ENCODE measurements at regions not wholly inside any gene's neighbourhood (a gene's known extent, or its start where the extent isn't known, plus 50 kb on each side); places are given as distances from the start of the nearest gene placed in this dataset.
"Not testable (repeated sequence)": the region's sequence is repeated elsewhere in the genome, so short reads cannot be mapped to it uniquely, and the experiment has no call there.

- no peak for DNase-seq
Observed at GRCh38 chr22:48489551-48490499, 1337.8 kb downstream of the BRD1 start.

- no peak for DNase-seq
Observed at GRCh38 chr22:48488611-48489511, 1338.8 kb downstream of the BRD1 start.

- DNase-seq = no peak
Observed at GRCh38 chr22:48488149-48488551, 1339.5 kb downstream of the BRD1 start.

GRCh38 chr22:48486558-48486957, 1341.1 kb downstream of the BRD1 start:
- DNase-seq = no peak

GRCh38 chr22:48486134-48486532, 1341.5 kb downstream of the BRD1 start:
- no peak for DNase-seq

GRCh38 chr22:48485149-48486133, 1342.2 kb downstream of the BRD1 start:
- DNase-seq = no peak

GRCh38 chr22:48483764-48484528, 1343.7 kb downstream of the BRD1 start:
- no peak for DNase-seq

GRCh38 chr22:48482771-48483170, 1344.9 kb downstream of the BRD1 start:
- no peak for DNase-seq

- not testable (repeated sequence) for DNase-seq
Observed at GRCh38 chr22:48482198-48482597, 1345.5 kb downstream of the BRD1 start.

GRCh38 chr22:48481748-48482147, 1345.9 kb downstream of the BRD1 start:
- no peak for DNase-seq

GRCh38 chr22:48478529-48479265, 1349.0 kb downstream of the BRD1 start:
- no peak for DNase-seq

- DNase-seq = no peak
Observed at GRCh38 chr22:48478124-48478523, 1349.5 kb downstream of the BRD1 start.

GRCh38 chr22:48477031-48477721, 1350.5 kb downstream of the BRD1 start:
- no peak for DNase-seq

GRCh38 chr22:48476577-48476976, 1351.1 kb downstream of the BRD1 start:
- DNase-seq = no peak

GRCh38 chr22:48475661-48476345, 1351.9 kb downstream of the BRD1 start:
- no peak for DNase-seq

- no peak for DNase-seq
Observed at GRCh38 chr22:48474881-48475280, 1352.8 kb downstream of the BRD1 start.

- DNase-seq = no peak
Observed at GRCh38 chr22:48473202-48473601, 1354.5 kb downstream of the BRD1 start.

- no peak for DNase-seq
Observed at GRCh38 chr22:48464246-48464645, 1363.4 kb downstream of the BRD1 start.
